Large intestine (tissue), 3 donors: ENCODE measurements at regions not wholly inside any gene's neighbourhood (a gene's known extent, or its start where the extent isn't known, plus 50 kb on each side); places are given as distances from the start of the nearest gene placed in this dataset.

Experiments
- DNase-seq, 2 donors: peaks; one replicate each; pipeline versions ENCODE4 v3.0.0 to v3.0.0-alpha.2; 2013
- H3K27ac ChIP-seq: one replicate; pipeline ENCODE4 v1.5.1; 2013; ENCODE audit warnings: low read length
- H3K27me3 ChIP-seq: 2 replicates; pipeline ENCODE4 v1.6.1; 2013; ENCODE audit warnings: low read length; ENCODE audit not compliant: control insufficient read depth, insufficient read depth
- H3K36me3 ChIP-seq: 2 replicates; pipeline ENCODE4 v1.6.1; 2013; ENCODE audit warnings: low read length; ENCODE audit not compliant: control insufficient read depth, insufficient read depth
- H3K4me1 ChIP-seq: one replicate; pipeline ENCODE4 v1.6.1; 2013; ENCODE audit warnings: low read length; ENCODE audit not compliant: control insufficient read depth, insufficient read depth
- H3K4me3 ChIP-seq: one replicate; pipeline ENCODE4 v1.5.1; 2013; ENCODE audit warnings: low read length
- H3K9me3 ChIP-seq: one replicate; pipeline ENCODE4 v1.6.1; 2013; ENCODE audit warnings: mild to moderate bottlenecking, low read depth, low read length, moderate library complexity; ENCODE audit not compliant: control insufficient read depth
- WGBS: methylation state at CpG from one replicate; pipeline ENCODE4 v1.1.5; 2013; ENCODE audit warnings: low lambda C conversion rate; ENCODE audit not compliant: insufficient coverage; 5-methylcytosine and 5-hydroxymethylcytosine counted together

GRCh38 chr18:38961880-38962279, 1396.3 kb upstream of the CELF4 start:
- Histone ChIP-seq H3K27ac (no peak overlapping the region), H3K4me3 (no peak overlapping the region), H3K9me3 (no peaks in the 10 kb centered on the region), H3K36me3 (no peaks in the 10 kb centered on the region), H3K4me1 (no peaks in the 10 kb centered on the region), H3K27me3 (no peaks in the 10 kb centered on the region)
- no CpG with 5 or more reads among the region's 1 CpG for WGBS
- no peak for DNase-seq

GRCh38 chr18:38957736-38958135, 1392.1 kb upstream of the CELF4 start:
- Histone ChIP-seq H3K27me3 (no peaks in the 10 kb centered on the region), H3K36me3 (no peaks in the 10 kb centered on the region), H3K9me3 (no peaks in the 10 kb centered on the region), H3K27ac (no peak overlapping the region), H3K4me3 (no peak overlapping the region), H3K4me1 (no peaks in the 10 kb centered on the region)
- no peak for DNase-seq
- 43% methylated on average over 1 of the region's 1 CpG for WGBS

- no peaks in the 10 kb centered on the region for H3K27me3 ChIP-seq
- H3K4me1 ChIP-seq, result no peaks in the 10 kb centered on the region
Measured at GRCh38 chr18:38956068-38956467, 1390.5 kb upstream of the CELF4 start.

GRCh38 chr18:38951633-38952032, 1386.0 kb upstream of the CELF4 start:
- 90% methylated on average over 2 of the region's 2 CpGs for WGBS
- DNase-seq, result no peak

More at GRCh38 chr18:38956068-38956467, 1390.5 kb upstream of the CELF4 start:
- no peak for DNase-seq
- Histone ChIP-seq H3K9me3 (no peaks in the 10 kb centered on the region), H3K27ac (no peak overlapping the region), H3K36me3 (no peaks in the 10 kb centered on the region), H3K4me3 (no peak overlapping the region)
- WGBS, result no CpG with 5 or more reads among the region's 3 CpGs

DNA sequence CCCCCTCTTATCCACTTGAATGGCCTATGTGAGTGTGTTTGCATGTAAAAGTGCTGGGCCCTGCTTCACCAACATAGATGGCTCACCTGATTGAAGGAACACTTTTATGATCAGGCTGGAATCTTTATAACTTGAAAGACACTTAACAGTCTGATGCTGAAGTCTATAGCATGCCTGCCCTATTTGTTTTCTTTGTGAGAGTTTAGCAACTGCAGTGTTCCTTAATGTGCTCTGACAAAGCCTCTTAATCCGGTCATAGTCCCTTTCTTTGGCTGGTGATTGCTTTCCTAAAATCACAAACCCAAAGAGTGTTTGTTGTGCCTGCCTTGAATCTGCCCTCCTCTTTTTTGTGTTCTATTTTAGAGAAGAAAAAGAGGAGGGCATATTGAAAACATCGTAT, 1382.8 kb upstream of the CELF4 start:
- DNase-seq, result peak in 1 of 2 donors; percentile 3
- Histone ChIP-seq H3K9me3 (peaks cover 7% of the 10 kb centered on the region), H3K36me3 (no peaks in the 10 kb centered on the region), H3K27me3 (no peaks in the 10 kb centered on the region), H3K27ac (no peak overlapping the region), H3K4me3 (no peak overlapping the region), H3K4me1 (no peaks in the 10 kb centered on the region)
- WGBS, result 17% methylated on average over 1 of the region's 2 CpGs

More at GRCh38 chr18:38951633-38952032, 1386.0 kb upstream of the CELF4 start:
- Histone ChIP-seq H3K27ac (no peak overlapping the region), H3K9me3 (no peaks in the 10 kb centered on the region), H3K4me3 (no peak overlapping the region), H3K36me3 (no peaks in the 10 kb centered on the region), H3K27me3 (no peaks in the 10 kb centered on the region), H3K4me1 (no peaks in the 10 kb centered on the region)

GRCh38 chr18:38944446-38945024, 1378.9 kb upstream of the CELF4 start:
- peaks cover 10% of the 10 kb centered on the region for H3K9me3 ChIP-seq
- no peak overlapping the region for H3K4me3 ChIP-seq
- 73% methylated on average over 4 of the region's 28 CpGs for WGBS
- no peaks in the 10 kb centered on the region for H3K36me3 ChIP-seq
- H3K4me1 ChIP-seq, result no peaks in the 10 kb centered on the region
- no peak overlapping the region for H3K27ac ChIP-seq
- H3K27me3 ChIP-seq, result no peaks in the 10 kb centered on the region
- DNase-seq, result no peak

DNA sequence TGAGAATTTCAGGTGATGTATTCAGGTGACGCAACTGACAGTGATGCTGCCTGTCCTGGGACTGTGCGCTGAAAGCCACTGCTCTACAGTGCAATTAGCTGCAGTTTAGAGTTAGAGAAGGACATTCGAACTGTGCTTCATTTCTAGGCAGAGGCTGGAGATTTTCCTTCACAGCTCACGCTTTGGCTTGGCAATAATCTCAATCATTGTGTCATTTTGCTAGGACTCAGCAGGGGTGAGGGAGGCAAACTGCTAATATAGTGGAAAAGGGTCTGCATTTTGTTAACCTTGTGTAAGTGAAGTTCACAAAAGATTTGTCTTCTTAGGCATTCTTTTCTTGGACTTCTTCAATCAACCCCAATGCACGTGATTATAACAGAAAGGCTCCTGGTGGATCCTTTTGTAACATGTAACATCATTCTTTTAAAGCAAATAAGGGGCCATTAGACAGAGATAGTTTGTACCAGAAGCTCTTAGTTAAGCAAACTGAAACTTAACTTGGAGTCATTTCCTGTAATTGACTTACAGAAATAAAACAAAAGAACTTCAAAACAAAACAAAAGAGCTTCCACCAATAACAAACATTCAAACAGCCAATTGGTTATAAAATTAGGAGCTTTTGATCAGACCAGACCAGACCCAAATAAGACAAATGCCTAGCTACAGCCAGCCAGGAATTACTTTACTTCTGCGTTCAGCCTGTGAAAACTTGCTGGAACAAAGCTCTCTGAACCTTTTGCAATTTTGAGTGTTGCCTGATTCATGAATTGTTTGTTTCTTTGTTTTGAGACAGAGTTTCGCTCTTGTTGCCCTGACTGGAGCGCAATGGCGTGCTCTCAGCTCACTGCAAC, 1376.3 kb upstream of the CELF4 start:
- Histone ChIP-seq H3K4me3 (no peak overlapping the region), H3K27ac (no peak overlapping the region)

GRCh38 chr18:38940863-38941531, 1375.4 kb upstream of the CELF4 start:
- no peak overlapping the region for H3K27ac ChIP-seq
- H3K36me3 ChIP-seq, result no peaks in the 10 kb centered on the region
- no peak overlapping the region for H3K4me3 ChIP-seq
- peaks cover 10% of the 10 kb centered on the region for H3K9me3 ChIP-seq
- 95% methylated on average over 4 of the region's 13 CpGs for WGBS
- no peaks in the 10 kb centered on the region for H3K27me3 ChIP-seq
- no peaks in the 10 kb centered on the region for H3K4me1 ChIP-seq
- peak in 1 of 2 donors; percentile 3 for DNase-seq

More for the DNA sequence above, 1376.3 kb upstream of the CELF4 start:
- no peaks in the 10 kb centered on the region for H3K36me3 ChIP-seq
- H3K27me3 ChIP-seq, result no peaks in the 10 kb centered on the region
- no peaks in the 10 kb centered on the region for H3K4me1 ChIP-seq
- 100% methylated on average over 2 of the region's 9 CpGs for WGBS
- peaks cover 10% of the 10 kb centered on the region for H3K9me3 ChIP-seq
- no peak for DNase-seq

DNA sequence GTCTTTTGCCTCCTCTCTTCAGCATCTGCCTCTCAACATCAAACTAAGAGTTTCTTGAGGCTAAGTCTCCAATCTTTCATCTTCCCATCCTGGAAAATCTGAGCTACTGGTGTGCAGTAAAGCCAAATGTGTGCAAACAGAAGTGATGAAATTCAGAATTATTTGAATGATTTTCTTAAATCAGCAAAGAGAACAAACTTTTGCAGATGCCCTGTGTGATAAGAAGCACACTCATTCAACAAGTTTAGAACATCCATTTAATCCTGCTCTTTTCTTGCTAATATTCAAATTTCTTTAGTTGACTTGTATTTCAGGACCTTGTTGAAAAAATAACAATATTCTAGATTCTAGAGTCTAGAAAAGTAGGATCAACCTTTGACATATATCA, 1374.9 kb upstream of the CELF4 start:
- no peak for DNase-seq
- H3K27ac ChIP-seq, result no peak overlapping the region
- H3K9me3 ChIP-seq, result peaks cover 10% of the 10 kb centered on the region

GRCh38 chr18:38933910-38934510, 1368.4 kb upstream of the CELF4 start:
- H3K36me3 ChIP-seq, result no peaks in the 10 kb centered on the region

More for the DNA sequence above, 1374.9 kb upstream of the CELF4 start:
- H3K36me3 ChIP-seq, result no peaks in the 10 kb centered on the region
- H3K4me1 ChIP-seq, result no peaks in the 10 kb centered on the region
- H3K27me3 ChIP-seq, result no peaks in the 10 kb centered on the region
- no peak overlapping the region for H3K4me3 ChIP-seq

More at GRCh38 chr18:38933910-38934510, 1368.4 kb upstream of the CELF4 start:
- DNase-seq, result no peak
- no peaks in the 10 kb centered on the region for H3K4me1 ChIP-seq
- H3K27ac ChIP-seq, result no peak overlapping the region
- no peak overlapping the region for H3K4me3 ChIP-seq
- H3K27me3 ChIP-seq, result no peaks in the 10 kb centered on the region
- H3K9me3 ChIP-seq, result no peaks in the 10 kb centered on the region
